ENCODE measurements at regions not wholly inside any gene's neighbourhood (a gene's known extent, or its start where the extent isn't known, plus 50 kb on each side); places are given as distances from the start of the nearest gene placed in this dataset.
"Not testable (repeated sequence)": the region's sequence is repeated elsewhere in the genome, so short reads cannot be mapped to it uniquely, and the experiment has no call there.

- DNase-seq: no peak
Observed at GRCh38 chrX:77167993-77168392, 279.2 kb upstream of the FGF16 start.

- no peak for DNase-seq
Observed at GRCh38 chrX:77174680-77175519, 272.3 kb upstream of the FGF16 start.

- no peak for DNase-seq
Observed at GRCh38 chrX:77200663-77201062, 246.5 kb upstream of the FGF16 start.

- DNase-seq: no peak
Observed at GRCh38 chrX:77223046-77223445, 224.1 kb upstream of the FGF16 start.

- DNase-seq: no peak
Observed at GRCh38 chrX:77264490-77264889, 182.7 kb upstream of the FGF16 start.

GRCh38 chrX:77275392-77275791, 171.8 kb upstream of the FGF16 start:
- no peak for DNase-seq

GRCh38 chrX:77276742-77277141, 170.4 kb upstream of the FGF16 start:
- no peak for DNase-seq

GRCh38 chrX:77277911-77278310, 169.3 kb upstream of the FGF16 start:
- DNase-seq: no peak

GRCh38 chrX:77279373-77279772, 167.8 kb upstream of the FGF16 start:
- not testable (repeated sequence) for DNase-seq

GRCh38 chrX:77293331-77293995, 153.7 kb upstream of the FGF16 start:
- DNase-seq: no peak

GRCh38 chrX:77298296-77298695, 148.9 kb upstream of the FGF16 start:
- DNase-seq: no peak

GRCh38 chrX:77298790-77299189, 148.4 kb upstream of the FGF16 start:
- DNase-seq: no peak

GRCh38 chrX:77299549-77299948, 147.6 kb upstream of the FGF16 start:
- no peak for DNase-seq

- no peak for DNase-seq
Observed at GRCh38 chrX:77342004-77342403, 105.2 kb upstream of the FGF16 start.

GRCh38 chrX:77346859-77347258, 100.3 kb upstream of the FGF16 start:
- DNase-seq: no peak

GRCh38 chrX:77347572-77347971, 99.6 kb upstream of the FGF16 start:
- DNase-seq: no peak

GRCh38 chrX:77389891-77390290, 57.3 kb upstream of the FGF16 start:
- DNase-seq: no peak

GRCh38 chrX:77390365-77390764, 56.8 kb upstream of the FGF16 start:
- not testable (repeated sequence) for DNase-seq

- no peak for DNase-seq
Observed at GRCh38 chrX:77396781-77397180, 50.4 kb upstream of the FGF16 start.
